T47D (cell line): ENCODE measurements at regions not wholly inside any gene's neighbourhood (a gene's known extent, or its start where the extent isn't known, plus 50 kb on each side); places are given as distances from the start of the nearest gene placed in this dataset.

Experiments used
- DNase-seq, 2 experiments: peaks; one replicate each; pipeline versions ENCODE4 v3.0.0 to v3.0.0-alpha.2; 2011 to 2012; ENCODE audit warnings: low read depth in 1 of 2, low spot score in 1 of 2
- JUND ChIP-seq: IDR thresholded peaks from 2 replicates; pipeline ENCODE4 v1.6.1; 2012; ENCODE audit warnings: low read depth
- in situ Hi-C: cut with HindIII; loops from 2 replicates; pipeline ENCODE4 v1.10.0; 2016; ENCODE audit warnings: low sequenced_read_pairs, low pct_unique_long_range_greater_than_20kb

DNA sequence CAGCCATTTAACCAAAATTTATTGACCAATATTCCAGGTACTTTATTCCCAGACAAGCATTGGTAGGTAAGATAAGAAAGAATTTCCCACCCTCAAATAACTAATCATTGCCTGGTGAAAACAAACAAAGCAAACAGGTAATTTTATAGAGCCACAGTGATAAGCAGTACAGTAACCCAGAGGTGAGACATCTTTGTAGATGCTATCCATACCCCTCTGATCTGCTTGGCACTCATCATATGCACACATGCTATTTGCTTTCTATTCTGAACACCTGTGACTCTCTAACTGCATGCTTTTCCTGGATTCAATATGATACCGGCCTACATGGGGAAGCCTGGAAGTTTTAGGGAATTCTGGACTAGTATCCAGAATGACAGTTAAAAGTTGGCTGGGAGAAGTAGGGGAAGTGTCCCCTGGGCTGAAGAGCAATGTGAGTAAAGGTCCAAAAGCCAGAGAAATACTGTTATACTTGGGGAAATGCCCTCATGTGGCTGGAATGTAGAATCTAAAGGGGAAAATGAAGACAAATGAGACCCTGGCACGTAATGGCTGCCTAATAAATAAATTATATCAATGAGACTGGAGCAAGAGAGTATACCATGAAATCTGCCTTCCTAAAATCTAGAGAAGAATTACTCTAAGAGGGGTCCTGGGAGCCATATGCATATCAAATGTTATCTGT is 243.8 kb upstream of the ADAMTSL1 start:
- no peak for TF ChIP-seq JUND
- in situ Hi-C loops = no loop called here
- no peak for DNase-seq

GRCh38 chr9:18233311-18233710 is 240.6 kb upstream of the ADAMTSL1 start:
- no peak for DNase-seq
- TF ChIP-seq JUND = no peak
- in situ Hi-C loops = no loop called here

- in situ Hi-C loops = no loop called here
- no peak for TF ChIP-seq JUND
These were observed 240.0 kb upstream of the ADAMTSL1 start for GRCh38 chr9:18233776-18234445.

GRCh38 chr9:18235181-18235908 is 238.6 kb upstream of the ADAMTSL1 start:
- in situ Hi-C loops = no loop called here
- TF ChIP-seq JUND = no peak
- DNase-seq = no peak

More at GRCh38 chr9:18233776-18234445, 240.0 kb upstream of the ADAMTSL1 start:
- DNase-seq = no peak

- TF ChIP-seq JUND = no peak
- DNase-seq = no peak
- in situ Hi-C loops = no loop called here
These were observed 237.6 kb upstream of the ADAMTSL1 start for GRCh38 chr9:18236336-18236735.

DNA sequence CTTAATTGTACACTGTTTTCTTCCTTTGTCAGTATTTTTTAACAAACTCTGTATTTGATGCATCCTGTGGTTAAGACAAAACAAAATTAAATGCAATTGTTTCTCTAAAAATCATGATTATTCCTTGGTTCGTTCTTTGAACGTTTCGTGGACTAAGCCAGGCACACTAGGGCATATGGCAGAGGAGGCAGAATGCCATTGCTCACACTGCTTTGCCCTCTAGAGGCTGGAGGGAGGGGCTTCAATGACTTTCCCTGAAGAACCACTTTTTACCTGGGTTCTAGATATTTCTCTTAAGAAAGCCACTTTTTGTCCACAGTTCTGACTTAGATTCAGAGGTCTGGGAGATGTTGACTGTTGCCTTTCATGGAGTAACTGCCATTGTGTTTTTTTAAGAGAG is 236.2 kb upstream of the ADAMTSL1 start:
- TF ChIP-seq JUND = no peak

GRCh38 chr9:18238254-18238653 is 235.7 kb upstream of the ADAMTSL1 start:
- no peak for DNase-seq
- in situ Hi-C loops = no loop called here
- no peak for TF ChIP-seq JUND

More for the DNA sequence above, 236.2 kb upstream of the ADAMTSL1 start:
- in situ Hi-C loops = no loop called here
- DNase-seq = no peak

- DNase-seq = no peak
- TF ChIP-seq JUND = no peak
- in situ Hi-C loops = no loop called here
These were observed 235.1 kb upstream of the ADAMTSL1 start for GRCh38 chr9:18238752-18239447.

GRCh38 chr9:18240213-18240612 is 233.7 kb upstream of the ADAMTSL1 start:
- no peak for DNase-seq
- TF ChIP-seq JUND = no peak
- in situ Hi-C loops = no loop called here

DNA sequence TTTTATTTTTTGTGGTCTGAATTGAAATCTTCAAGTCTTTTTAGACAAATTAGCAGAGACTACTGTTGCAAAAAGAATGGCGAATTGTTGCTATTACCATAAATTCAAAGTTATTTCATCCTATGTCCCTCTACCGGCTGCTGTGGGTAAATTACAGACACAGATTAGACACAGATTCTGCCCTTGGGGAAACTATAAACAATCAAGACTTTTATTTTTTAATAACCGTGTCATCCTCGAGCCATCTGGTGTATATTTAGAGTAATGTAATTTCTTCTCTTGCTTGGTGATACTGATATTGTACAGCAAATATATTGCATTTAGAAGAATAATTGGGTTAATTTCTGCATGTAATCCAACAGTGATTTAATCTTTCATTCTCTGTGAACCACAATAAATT is 228.0 kb upstream of the ADAMTSL1 start:
- in situ Hi-C loops = no loop called here
- DNase-seq = no peak
- TF ChIP-seq JUND = no peak

DNA sequence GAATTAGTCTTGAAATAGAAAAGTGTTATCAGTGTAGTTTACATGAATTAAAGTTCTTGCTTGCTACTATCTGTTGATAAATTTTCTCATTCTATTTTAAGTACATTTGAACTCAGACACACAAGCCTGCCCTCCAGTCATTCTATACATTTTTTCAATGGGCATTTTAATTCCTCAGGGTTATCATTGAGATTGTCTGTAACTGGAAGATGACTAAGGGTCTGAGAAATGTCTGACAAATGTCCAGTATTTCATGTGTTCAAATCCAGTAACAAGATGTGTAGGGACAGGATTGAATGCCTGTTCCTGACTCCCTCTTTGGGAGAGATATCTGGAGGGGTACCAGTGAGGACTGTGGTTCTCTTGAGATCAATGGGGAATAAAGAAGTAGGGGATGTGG is 223.9 kb upstream of the ADAMTSL1 start:
- in situ Hi-C loops = no loop called here
- DNase-seq = no peak
- TF ChIP-seq JUND = no peak

- in situ Hi-C loops = no loop called here
- no peak for DNase-seq
- no peak for TF ChIP-seq JUND
These were observed 220.0 kb upstream of the ADAMTSL1 start for GRCh38 chr9:18253950-18254349.

GRCh38 chr9:18255158-18255629 is 218.8 kb upstream of the ADAMTSL1 start:
- in situ Hi-C loops = no loop called here
- DNase-seq = peak; percentile 7 to 71
- no peak for TF ChIP-seq JUND
